ENCODE measurements at regions not wholly inside any gene's neighbourhood (a gene's known extent, or its start where the extent isn't known, plus 50 kb on each side); places are given as distances from the start of the nearest gene placed in this dataset.

DNA sequence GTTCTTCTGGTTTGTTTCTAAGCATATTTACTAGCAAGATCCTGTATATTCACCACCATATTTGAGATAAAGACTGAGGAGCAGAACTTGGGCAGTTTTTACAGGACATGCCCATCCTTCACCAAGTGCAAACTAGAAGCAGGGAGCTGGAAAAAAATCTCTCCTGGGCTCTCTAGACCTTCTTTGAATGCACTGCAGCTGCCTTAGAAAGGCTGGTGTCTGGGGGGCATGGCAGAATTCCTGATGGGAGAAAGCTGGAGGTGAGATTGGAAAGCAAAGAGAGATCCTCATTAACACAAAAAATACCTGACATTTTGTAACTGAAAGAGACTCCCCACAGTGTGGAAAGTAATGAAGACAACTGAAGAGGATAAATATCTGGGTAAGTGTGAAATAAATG, 1612.1 kb downstream of the OLFM4 start:
- DNase-seq (ENCODE audit: extremely low spot score) = no peak
- no peak for TF ChIP-seq POLR2AphosphoS5 (IDR thresholded peaks at IDR 0.05)
- TF ChIP-seq, protein P1, sequence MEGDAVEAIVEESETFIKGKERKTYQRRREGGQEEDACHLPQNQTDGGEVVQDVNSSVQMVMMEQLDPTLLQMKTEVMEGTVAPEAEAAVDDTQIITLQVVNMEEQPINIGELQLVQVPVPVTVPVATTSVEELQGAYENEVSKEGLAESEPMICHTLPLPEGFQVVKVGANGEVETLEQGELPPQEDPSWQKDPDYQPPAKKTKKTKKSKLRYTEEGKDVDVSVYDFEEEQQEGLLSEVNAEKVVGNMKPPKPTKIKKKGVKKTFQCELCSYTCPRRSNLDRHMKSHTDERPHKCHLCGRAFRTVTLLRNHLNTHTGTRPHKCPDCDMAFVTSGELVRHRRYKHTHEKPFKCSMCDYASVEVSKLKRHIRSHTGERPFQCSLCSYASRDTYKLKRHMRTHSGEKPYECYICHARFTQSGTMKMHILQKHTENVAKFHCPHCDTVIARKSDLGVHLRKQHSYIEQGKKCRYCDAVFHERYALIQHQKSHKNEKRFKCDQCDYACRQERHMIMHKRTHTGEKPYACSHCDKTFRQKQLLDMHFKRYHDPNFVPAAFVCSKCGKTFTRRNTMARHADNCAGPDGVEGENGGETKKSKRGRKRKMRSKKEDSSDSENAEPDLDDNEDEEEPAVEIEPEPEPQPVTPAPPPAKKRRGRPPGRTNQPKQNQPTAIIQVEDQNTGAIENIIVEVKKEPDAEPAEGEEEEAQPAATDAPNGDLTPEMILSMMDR (IDR thresholded peaks at IDR 0.05) = no peak
- TF ChIP-seq POLR2A (IDR thresholded peaks at IDR 0.05; ENCODE audit: low read depth) = no peak
- TF ChIP-seq EP300 (IDR thresholded peaks at IDR 0.05) = no peak
- H3K9me3 ChIP-seq = no peaks in the 10 kb centered on the region
- H3K27me3 ChIP-seq = no peaks in the 10 kb centered on the region
- no peak overlapping the region for H3K4me3 ChIP-seq
- no peak overlapping the region for H3K27ac ChIP-seq (replicated peaks in 1 of 4)
- no peaks in the 10 kb centered on the region for H3K4me1 ChIP-seq
- intact Hi-C loops (cut with DNase I) = no loop called here
- H3K36me3 ChIP-seq = no peaks in the 10 kb centered on the region

- H3K4me1 ChIP-seq = no peaks in the 10 kb centered on the region
These were observed 1615.2 kb downstream of the OLFM4 start for GRCh38 chr13:54643863-54644262.

DNA sequence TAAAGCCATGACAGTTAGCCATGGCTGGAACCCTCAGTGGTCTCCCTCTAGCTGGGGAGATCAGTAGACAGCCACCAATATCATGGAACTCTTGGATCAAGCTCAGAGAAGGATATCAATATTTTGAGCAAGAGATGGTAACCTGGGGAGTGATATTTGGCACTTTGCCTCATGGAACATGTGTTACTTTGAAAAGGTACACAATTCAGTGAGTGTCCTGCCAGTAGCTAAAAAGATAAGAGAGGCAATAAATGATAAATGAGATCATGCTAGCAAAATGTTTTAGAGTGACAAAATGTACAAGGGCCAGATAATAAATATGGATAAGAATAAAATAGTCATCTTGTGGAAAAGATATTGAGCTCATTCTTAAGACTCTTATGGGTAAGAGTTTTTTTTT, 1618.7 kb downstream of the OLFM4 start:
- TF ChIP-seq POLR2A (IDR thresholded peaks at IDR 0.05; ENCODE audit: low read depth) = no peak
- TF ChIP-seq, protein P1 (IDR thresholded peaks at IDR 0.05) = no peak
- Histone ChIP-seq H3K9me3 (no peaks in the 10 kb centered on the region), H3K4me3 (no peak overlapping the region), H3K27me3 (no peaks in the 10 kb centered on the region), H3K27ac (replicated peaks in 1 of 4) (no peak overlapping the region), H3K4me1 (no peaks in the 10 kb centered on the region), H3K36me3 (no peaks in the 10 kb centered on the region)
- intact Hi-C loops (cut with DNase I) = no loop called here
- no peak for DNase-seq (ENCODE audit: extremely low spot score)

More at GRCh38 chr13:54643863-54644262, 1615.2 kb downstream of the OLFM4 start:
- no peaks in the 10 kb centered on the region for H3K9me3 ChIP-seq
- H3K4me3 ChIP-seq = no peak overlapping the region
- H3K27me3 ChIP-seq = no peaks in the 10 kb centered on the region
- no peak for TF ChIP-seq POLR2AphosphoS5 (IDR thresholded peaks at IDR 0.05)
- no peak for TF ChIP-seq POLR2A (IDR thresholded peaks at IDR 0.05; ENCODE audit: low read depth)
- TF ChIP-seq EP300 (IDR thresholded peaks at IDR 0.05) = no peak
- TF ChIP-seq, protein P1 (IDR thresholded peaks at IDR 0.05) = no peak
- no peak overlapping the region for H3K27ac ChIP-seq (replicated peaks in 1 of 4)
- H3K36me3 ChIP-seq = no peaks in the 10 kb centered on the region
- intact Hi-C loops (cut with DNase I) = no loop called here
- DNase-seq (ENCODE audit: extremely low spot score) = no peak

DNA sequence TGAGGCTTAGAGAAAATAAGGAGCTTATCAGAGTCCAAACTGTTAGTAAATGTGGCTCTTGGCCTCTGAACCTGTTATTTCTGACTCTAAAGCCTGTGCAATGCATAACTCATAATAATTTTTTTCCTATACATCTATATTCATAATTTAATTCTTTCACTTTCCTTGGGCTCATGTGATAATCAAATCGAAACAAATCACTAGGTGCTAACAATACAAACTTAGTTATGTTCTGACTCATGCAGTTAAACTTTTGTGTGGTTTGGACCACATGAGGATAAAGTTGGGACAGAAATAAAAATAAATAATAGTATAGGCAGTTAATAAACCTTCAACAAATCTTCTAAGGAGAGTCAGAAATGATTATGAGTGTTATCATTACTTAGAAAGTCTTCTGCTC, 1629.0 kb downstream of the OLFM4 start:
- H3K36me3 ChIP-seq = no peaks in the 10 kb centered on the region
- H3K27me3 ChIP-seq = no peaks in the 10 kb centered on the region
- 70% methylated on average over 1 of the region's 1 CpG for WGBS
- H3K9me3 ChIP-seq = peaks cover 0 to 5% (median 0%) of the 10 kb centered on the region in 4 donors
- DNase-seq (ENCODE audit: extremely low spot score) = no peak
- H3K4me3 ChIP-seq = no peak overlapping the region
- no peaks in the 10 kb centered on the region for H3K4me1 ChIP-seq
- intact Hi-C loops (cut with DNase I) = no loop called here
- no peak for TF ChIP-seq POLR2AphosphoS5 (IDR thresholded peaks at IDR 0.05)
- TF ChIP-seq, protein P1 (IDR thresholded peaks at IDR 0.05) = no peak
- no peak for TF ChIP-seq EP300 (IDR thresholded peaks at IDR 0.05)
- no peak for TF ChIP-seq POLR2A (IDR thresholded peaks at IDR 0.05; ENCODE audit: low read depth)
- no peak overlapping the region for H3K27ac ChIP-seq (replicated peaks in 1 of 4)

GRCh38 chr13:54658771-54659170, 1630.2 kb downstream of the OLFM4 start:
- Histone ChIP-seq H3K27me3 (no peaks in the 10 kb centered on the region), H3K4me1 (no peaks in the 10 kb centered on the region), H3K4me3 (no peak overlapping the region), H3K36me3 (no peaks in the 10 kb centered on the region), H3K27ac (replicated peaks in 1 of 4) (no peak overlapping the region), H3K9me3 (peaks cover 0 to 5% (median 0%) of the 10 kb centered on the region in 4 donors)
- no peak for DNase-seq (ENCODE audit: extremely low spot score)
- WGBS = 93% methylated on average over 9 of the region's 17 CpGs
- TF ChIP-seq POLR2AphosphoS5 (IDR thresholded peaks at IDR 0.05) (no peak), POLR2A (IDR thresholded peaks at IDR 0.05; ENCODE audit: low read depth) (no peak), EP300 (IDR thresholded peaks at IDR 0.05) (no peak)
- TF ChIP-seq, protein P1 (IDR thresholded peaks at IDR 0.05) = no peak
- intact Hi-C loops (cut with DNase I) = no loop called here

All from esophagus muscularis mucosa (tissue), 4 donors.